KBM-7 (cell line): ENCODE measurements at regions not wholly inside any gene's neighbourhood (a gene's known extent, or its start where the extent isn't known, plus 50 kb on each side); places are given as distances from the start of the nearest gene placed in this dataset.
"Not testable (repeated sequence)": the region's sequence is repeated elsewhere in the genome, so short reads cannot be mapped to it uniquely, and the experiment has no call there.

Experiments used
- DNase-seq: peaks from one replicate; pipeline ENCODE4 v3.0.0-alpha.2; 2015
- in situ Hi-C: fragments of 300-500 bp; cut with MboI; formaldehyde crosslinking; loops from 2 replicates; pipeline ENCODE4 v1.14.3; 2020; ENCODE audit warnings: low sequenced_read_pairs, low pct_unique_long_range_greater_than_20kb, mixed read lengths

GRCh38 chr16:21366998-21367397 lies 88.9 kb upstream of the CRYM start:
- DNase-seq, in situ Hi-C loops: not testable (repeated sequence)

GRCh38 chr16:21365541-21365940 lies 87.5 kb upstream of the CRYM start:
- DNase-seq, in situ Hi-C loops: not testable (repeated sequence)

GRCh38 chr16:21363550-21364223 lies 85.6 kb upstream of the CRYM start:
- peak; percentile 43 for DNase-seq
- in situ Hi-C loops = not testable (repeated sequence)

- DNase-seq, in situ Hi-C loops: not testable (repeated sequence)
These were observed 83.6 kb upstream of the CRYM start for GRCh38 chr16:21361612-21362227.

GRCh38 chr16:21361045-21361444 lies 83.0 kb upstream of the CRYM start:
- in situ Hi-C loops, DNase-seq: not testable (repeated sequence)

GRCh38 chr16:21359513-21359912 lies 81.4 kb upstream of the CRYM start:
- DNase-seq, in situ Hi-C loops: not testable (repeated sequence)

GRCh38 chr16:21358261-21358795 lies 80.2 kb upstream of the CRYM start:
- DNase-seq, in situ Hi-C loops: not testable (repeated sequence)

- in situ Hi-C loops = not testable (repeated sequence)
- peak; percentile 22 for DNase-seq
These were observed 78.2 kb upstream of the CRYM start for GRCh38 chr16:21356308-21356707.

GRCh38 chr16:21351433-21351832 lies 73.3 kb upstream of the CRYM start:
- DNase-seq, in situ Hi-C loops: not testable (repeated sequence)

GRCh38 chr16:21350851-21351250 lies 72.8 kb upstream of the CRYM start:
- in situ Hi-C loops, DNase-seq: not testable (repeated sequence)

GRCh38 chr16:21349336-21349735 lies 71.2 kb upstream of the CRYM start:
- DNase-seq, in situ Hi-C loops: not testable (repeated sequence)

- in situ Hi-C loops = not testable (repeated sequence)
These were observed 70.7 kb upstream of the CRYM start for GRCh38 chr16:21348815-21349214.

GRCh38 chr16:21347538-21347937 lies 69.4 kb upstream of the CRYM start:
- in situ Hi-C loops, DNase-seq: not testable (repeated sequence)

More at GRCh38 chr16:21348815-21349214, 70.7 kb upstream of the CRYM start:
- not testable (repeated sequence) for DNase-seq

GRCh38 chr16:21346756-21347491 lies 68.8 kb upstream of the CRYM start:
- in situ Hi-C loops, DNase-seq: not testable (repeated sequence)

- DNase-seq, in situ Hi-C loops: not testable (repeated sequence)
These were observed 66.3 kb upstream of the CRYM start for GRCh38 chr16:21344361-21344912.

GRCh38 chr16:21341101-21341500 lies 63.0 kb upstream of the CRYM start:
- DNase-seq = no peak

GRCh38 chr16:21339941-21340340 lies 61.9 kb upstream of the CRYM start:
- in situ Hi-C loops = no loop called here
- no peak for DNase-seq

More at GRCh38 chr16:21341101-21341500, 63.0 kb upstream of the CRYM start:
- in situ Hi-C loops = no loop called here

GRCh38 chr16:21339269-21339641 lies 61.2 kb upstream of the CRYM start:
- DNase-seq = no peak
- in situ Hi-C loops = no loop called here

GRCh38 chr16:21338537-21339268 lies 60.6 kb upstream of the CRYM start:
- no peak for DNase-seq
- in situ Hi-C loops = no loop called here
